OCI-LY3 (cell line): ENCODE measurements at regions not wholly inside any gene's neighbourhood (a gene's known extent, or its start where the extent isn't known, plus 50 kb on each side); places are given as distances from the start of the nearest gene placed in this dataset.

Experiments used
- EZH2phosphoT487 ChIP-seq: fragments of 200-600 bp; shearing (Covaris generic); IDR thresholded peaks from 2 replicates; pipeline ENCODE4 v1.6.1; 2018; ENCODE audit warnings: antibody characterized with exemption, mixed run types, low read depth
- TF ChIP-seq, protein P1 (sequence below): fragments of 200-600, 300-600 bp; sonication (generic); IDR thresholded peaks from 2 replicates; pipeline ENCODE4 v1.5.1; 2014; ENCODE audit warnings: antibody characterized with exemption, low read length, low read depth

DNA sequence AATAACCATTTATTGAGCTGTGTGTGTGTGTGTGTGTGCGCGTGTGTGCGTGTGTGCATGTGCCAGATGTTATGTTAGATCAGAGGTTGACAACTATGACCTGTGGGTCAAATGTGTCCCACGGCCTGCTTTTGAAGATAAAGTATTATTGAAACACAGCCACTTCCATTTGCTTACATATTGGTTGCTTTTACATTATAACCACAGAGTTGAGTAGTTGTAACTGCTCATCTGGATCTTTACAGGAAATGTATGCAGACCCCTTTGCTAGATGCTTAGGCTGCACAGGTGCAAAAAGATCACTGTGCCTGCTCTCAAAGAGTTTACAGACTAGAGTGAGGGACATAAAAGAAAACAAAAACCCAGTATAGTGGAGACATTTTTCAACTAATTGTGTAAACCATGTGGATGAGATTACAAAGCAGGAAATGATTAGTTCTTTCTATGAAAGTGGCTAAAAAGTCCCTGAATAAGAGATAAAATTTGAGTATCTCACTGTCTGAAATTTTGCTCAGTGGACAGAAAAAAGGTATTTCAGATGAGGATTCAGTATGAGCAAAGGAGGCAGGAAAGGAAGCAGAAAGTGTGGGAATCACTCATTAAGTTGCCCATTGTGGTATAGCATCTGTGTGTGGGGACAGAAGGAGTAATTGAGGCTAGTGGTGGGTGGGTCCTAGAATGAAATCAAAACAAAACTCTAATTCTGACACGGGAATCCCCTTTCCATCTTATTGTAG lies 188.4 kb downstream of the PAH start:
- TF ChIP-seq, protein P1, sequence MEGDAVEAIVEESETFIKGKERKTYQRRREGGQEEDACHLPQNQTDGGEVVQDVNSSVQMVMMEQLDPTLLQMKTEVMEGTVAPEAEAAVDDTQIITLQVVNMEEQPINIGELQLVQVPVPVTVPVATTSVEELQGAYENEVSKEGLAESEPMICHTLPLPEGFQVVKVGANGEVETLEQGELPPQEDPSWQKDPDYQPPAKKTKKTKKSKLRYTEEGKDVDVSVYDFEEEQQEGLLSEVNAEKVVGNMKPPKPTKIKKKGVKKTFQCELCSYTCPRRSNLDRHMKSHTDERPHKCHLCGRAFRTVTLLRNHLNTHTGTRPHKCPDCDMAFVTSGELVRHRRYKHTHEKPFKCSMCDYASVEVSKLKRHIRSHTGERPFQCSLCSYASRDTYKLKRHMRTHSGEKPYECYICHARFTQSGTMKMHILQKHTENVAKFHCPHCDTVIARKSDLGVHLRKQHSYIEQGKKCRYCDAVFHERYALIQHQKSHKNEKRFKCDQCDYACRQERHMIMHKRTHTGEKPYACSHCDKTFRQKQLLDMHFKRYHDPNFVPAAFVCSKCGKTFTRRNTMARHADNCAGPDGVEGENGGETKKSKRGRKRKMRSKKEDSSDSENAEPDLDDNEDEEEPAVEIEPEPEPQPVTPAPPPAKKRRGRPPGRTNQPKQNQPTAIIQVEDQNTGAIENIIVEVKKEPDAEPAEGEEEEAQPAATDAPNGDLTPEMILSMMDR = no peak
- TF ChIP-seq EZH2phosphoT487 = no peak
